K562 (cell line): ENCODE measurements at regions not wholly inside any gene's neighbourhood (a gene's known extent, or its start where the extent isn't known, plus 50 kb on each side); places are given as distances from the start of the nearest gene placed in this dataset.

Source experiments
- ATAC-seq: fragments of 200-7000 bp; cut with Tn5 transposase; 3 replicates; pipeline ENCODE4 v1.9.1; 2020; ENCODE audit warnings: moderate library complexity
- BruUV-seq: library from RNA; stranded (reverse); fragments of 400-500 nt; replicated peaks from 2 replicates; lab custom pipeline; 2021; lab: Mats Ljungman, UMichigan
- CTCF ChIA-PET: fragments of 300-600 bp; formaldehyde crosslinking; extraction: SDS; loops from one replicate; lab custom pipeline; 2021; ENCODE audit warnings: low intra/inter-chr PET ratio; lab: Yijun Ruan, JAX
- POLR2A ChIA-PET: fragments of 300-600, 350-650 bp; sonication (Branson Sonifier 250); formaldehyde crosslinking; extraction: SDS; loops from one replicate; lab custom pipeline; 2021; ENCODE audit warnings: antibody characterized with exemption, inconsistent platforms; lab: Yijun Ruan, JAX
- DNase-seq, 4 experiments: peaks; one replicate each; pipeline versions ENCODE4 v3.0.0 to v3.0.0-alpha.2; 2011 to 2018; ENCODE audit warnings: low spot score in 3 of 4, mixed read lengths in 3 of 4; ENCODE audit errors: extremely low read depth in 1 of 4
- FAIRE-seq: peaks from 2 replicates; lab custom pipeline; 2011; peaks lifted over from hg19 to GRCh38; lab: Jason Lieb, UNC
- H2AFZ ChIP-seq: 2 replicates; pipeline ENCODE4 v1.6.0; 2011; ENCODE audit warnings: low read depth, low read length, control low read depth, inconsistent platforms
- H3K27ac ChIP-seq: fragments of 200-600 bp; 3 replicates; pipeline ENCODE4 v1.8.0; 2011; ENCODE audit warnings: low read depth, mild to moderate bottlenecking, control low read depth, inconsistent platforms, low read length, moderate library complexity, mixed read lengths; ENCODE audit errors: extremely low read depth
- H3K27me3 ChIP-seq, 2 experiments: fragments of 300-600 bp in 1 of 2; 2 replicates in 1 of 2; 3 replicates in 1 of 2; pipeline versions ENCODE4 v1.6.0 to v1.8.0; 2011; ENCODE audit warnings: inconsistent platforms in 2 of 2, low read length in 2 of 2, mild to moderate bottlenecking in 1 of 2, mixed read lengths in 1 of 2, moderate library complexity in 1 of 2; ENCODE audit not compliant: control insufficient read depth in 2 of 2, insufficient read depth in 2 of 2
- H3K36me3 ChIP-seq: fragments of 300-600 bp; 3 replicates; pipeline ENCODE4 v1.8.0; 2011; ENCODE audit warnings: mild to moderate bottlenecking, low read length, inconsistent platforms; ENCODE audit not compliant: control insufficient read depth, insufficient read depth
- H3K4me1 ChIP-seq, 2 experiments: fragments of 200-600 bp in 1 of 2; replicated peaks in 1 of 2; 2 replicates in 1 of 2; 3 replicates in 1 of 2; pipeline versions ENCODE4 v1.5.1 to v1.8.0; 2011; ENCODE audit warnings: inconsistent platforms in 2 of 2, low read length in 2 of 2, mild to moderate bottlenecking in 1 of 2, mixed read lengths in 1 of 2, moderate library complexity in 1 of 2; ENCODE audit not compliant: control insufficient read depth in 2 of 2, insufficient read depth in 2 of 2
- H3K4me2 ChIP-seq: 2 replicates; pipeline ENCODE4 v1.6.1; 2011; ENCODE audit warnings: low read length, control low read depth, inconsistent platforms, mixed read lengths; ENCODE audit not compliant: insufficient read depth
- H3K4me3 ChIP-seq: fragments of 200-600 bp; sonication (generic), shearing (Covaris generic); 2 replicates; pipeline ENCODE4 v1.5.1; 2016; ENCODE audit warnings: control low read depth, inconsistent platforms
- H3K79me2 ChIP-seq: fragments of 200-600 bp; 3 replicates; pipeline ENCODE4 v1.8.0; 2011; ENCODE audit warnings: low read length, inconsistent platforms; ENCODE audit not compliant: control insufficient read depth, insufficient read depth
- H3K9ac ChIP-seq, 2 experiments: 2 replicates each; pipeline versions ENCODE4 v1.6.0 to v1.6.1; 2011; ENCODE audit warnings: low read depth in 2 of 2, low read length in 2 of 2, control low read depth in 1 of 2, inconsistent platforms in 1 of 2, mild to moderate bottlenecking in 1 of 2, mixed read lengths in 1 of 2; ENCODE audit not compliant: insufficient read depth in 1 of 2
- H3K9me1 ChIP-seq: one replicate; pipeline ENCODE4 v1.6.0; 2011; ENCODE audit warnings: inconsistent platforms, mild to moderate bottlenecking, low read length, moderate library complexity; ENCODE audit not compliant: control insufficient read depth, insufficient read depth
- H3K9me3 ChIP-seq: replicated peaks from 2 replicates; pipeline ENCODE4 v1.5.1; 2011; ENCODE audit warnings: low read depth, low read length, inconsistent platforms; ENCODE audit not compliant: control insufficient read depth, insufficient read depth
- H4K20me1 ChIP-seq: replicated peaks from 2 replicates; pipeline ENCODE4 v1.6.1; 2011; ENCODE audit warnings: low read length, inconsistent platforms, mixed read lengths; ENCODE audit not compliant: control insufficient read depth, insufficient read depth
- HDAC3 ChIP-seq: fragments of 450-650 bp; IDR thresholded peaks from 2 replicates; pipeline ENCODE4 v1.6.1; 2018; ENCODE audit warnings: borderline replicate concordance, mild to moderate bottlenecking, moderate library complexity; ENCODE audit not compliant: partially characterized antibody
- KLF1 ChIP-seq: fragments of 450-650 bp; IDR thresholded peaks from 2 replicates; pipeline ENCODE4 v1.6.1; 2016; ENCODE audit warnings: missing genetic modification characterization, missing compliant biosample characterization
- NCOA2 ChIP-seq, 2 experiments: fragments of 450-650 bp; IDR thresholded peaks; 2 replicates each; pipeline ENCODE4 v1.6.1; 2018; ENCODE audit warnings: mild to moderate bottlenecking in 2 of 2, moderate library complexity in 1 of 2; ENCODE audit not compliant: partially characterized antibody in 2 of 2
- NFE2L1 ChIP-seq: fragments of 450-650 bp; IDR thresholded peaks from 2 replicates; pipeline ENCODE4 v1.6.1; 2016; ENCODE audit warnings: missing genetic modification characterization, low read depth, mild to moderate bottlenecking, missing compliant biosample characterization, moderate library complexity, borderline replicate concordance
- ZNF12 ChIP-seq: sonication (generic); formaldehyde crosslinking; IDR thresholded peaks from 2 replicates; pipeline ENCODE4 v1.4.0; 2020; ENCODE audit warnings: mild to moderate bottlenecking, missing genetic modification reagents
- WGBS: fragments of 100-300 bp; shearing (Covaris generic); methylation state at CpG from one replicate; pipeline ENCODE4 v1.1.6; 2016; ENCODE audit warnings: low coverage, mixed read lengths; ENCODE audit not compliant: insufficient coverage; ENCODE audit errors: missing lambda C conversion rate; 5-methylcytosine and 5-hydroxymethylcytosine counted together
- in situ Hi-C: fragments of 300-500 bp; cut with MboI; formaldehyde crosslinking; loops from 4 replicates; pipeline ENCODE4 v1.15.0; 2018; ENCODE audit warnings: inconsistent platforms, mixed read lengths
- intact Hi-C: fragments of 100-400 bp; cut with micrococcal nuclease; formaldehyde crosslinking; loops from 2 replicates; pipeline ENCODE4 v1.14.2; 2022
- TF ChIP-seq, protein P1 (sequence below): fragments of 450-650 bp; formaldehyde crosslinking; IDR thresholded peaks from 2 replicates; pipeline ENCODE4 v1.4.0; 2022; ENCODE audit warnings: missing genetic modification characterization
- TF ChIP-seq, protein P2 (sequence below): fragments of 450-650 bp; conservative IDR thresholded peaks from 2 replicates; pipeline ENCODE4 v1.6.1; 2016; ENCODE audit warnings: missing genetic modification characterization, low read depth, mild to moderate bottlenecking, missing compliant biosample characterization, moderate library complexity

DNA sequence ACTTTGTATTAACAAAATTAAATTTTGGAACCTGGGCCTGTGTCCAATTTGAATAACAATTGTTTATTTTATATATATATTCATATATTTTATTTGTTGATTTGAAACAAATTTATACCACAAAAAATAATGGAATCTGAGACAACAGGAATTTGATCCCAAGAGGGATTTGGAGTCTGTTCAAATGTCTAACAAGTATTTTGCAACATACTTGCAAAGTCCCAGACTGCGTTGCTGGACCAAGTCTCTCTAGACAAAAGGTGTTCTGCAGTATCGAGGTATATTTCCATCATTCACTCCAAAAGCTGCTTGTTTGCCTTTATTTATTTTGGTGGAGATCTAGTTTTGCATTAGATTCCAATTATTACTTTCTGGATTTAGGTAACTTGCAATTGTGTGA, 68.7 kb upstream of the PTPRR start:
- Histone ChIP-seq H2AFZ (no peak overlapping the region), H3K4me2 (no peak overlapping the region), H3K27me3 (no peaks in the 10 kb centered on the region), H3K79me2 (no peaks in the 10 kb centered on the region), H3K4me1 (no peaks in the 10 kb centered on the region), H4K20me1 (no peaks in the 10 kb centered on the region), H3K27ac (no peak overlapping the region), H3K36me3 (no peaks in the 10 kb centered on the region), H3K4me3 (no peak overlapping the region), H3K9ac (no peak overlapping the region), H3K9me1 (no peaks in the 10 kb centered on the region), H3K9me3 (no peaks in the 10 kb centered on the region)
- POLR2A ChIA-PET, result interaction anchor here (1.0 kb wide), 1 partner anchor 12 kb away, joined by 3 read pairs; no protein-coding TSS in a partner anchor
- in situ Hi-C loops, result no loop called here
- no peak for TF ChIP-seq NFE2L1 (tag)
- FAIRE-seq (no peak), DNase-seq (no peak), ATAC-seq (no peak)
- CTCF ChIA-PET, result interaction anchor here (0.9 kb wide), 1 partner anchor 253 kb away, joined by 3 read pairs; no protein-coding TSS in a partner anchor
- BruUV-seq, result no TSS peak
- intact Hi-C loops, result no loop called here
- WGBS, result 0% methylated on average over 2 of the region's 2 CpGs

DNA sequence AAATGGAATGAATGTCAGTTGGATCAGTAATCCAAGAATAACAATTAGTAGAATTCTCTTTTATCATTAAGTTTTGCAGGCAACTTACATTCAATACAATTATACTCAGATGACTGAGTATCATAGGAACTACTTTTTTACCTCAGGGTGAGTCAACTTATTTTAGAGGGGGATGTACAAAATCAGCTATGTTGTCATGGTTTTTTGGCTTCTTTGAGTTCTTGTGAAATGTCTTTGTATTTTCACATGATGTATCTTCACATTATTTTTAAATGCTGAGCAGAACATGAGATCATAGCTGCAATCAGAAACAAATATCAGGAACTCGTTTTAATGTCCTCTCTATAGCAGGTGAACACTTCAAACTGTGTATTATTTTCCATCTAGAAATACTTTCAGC, 65.3 kb upstream of the PTPRR start:
- H3K27me3 ChIP-seq, result no peaks in the 10 kb centered on the region
- no peaks in the 10 kb centered on the region for H3K79me2 ChIP-seq
- no peak overlapping the region for H3K9ac ChIP-seq
- no peak for TF ChIP-seq NCOA2 (IDR thresholded peaks at IDR 0.05; ENCODE audit: partially characterized antibody in 2 of 2)
- no peak for TF ChIP-seq KLF1
- TF ChIP-seq ZNF12 (CRISPR knock-in tag), result no peak
- TF ChIP-seq, protein P1, sequence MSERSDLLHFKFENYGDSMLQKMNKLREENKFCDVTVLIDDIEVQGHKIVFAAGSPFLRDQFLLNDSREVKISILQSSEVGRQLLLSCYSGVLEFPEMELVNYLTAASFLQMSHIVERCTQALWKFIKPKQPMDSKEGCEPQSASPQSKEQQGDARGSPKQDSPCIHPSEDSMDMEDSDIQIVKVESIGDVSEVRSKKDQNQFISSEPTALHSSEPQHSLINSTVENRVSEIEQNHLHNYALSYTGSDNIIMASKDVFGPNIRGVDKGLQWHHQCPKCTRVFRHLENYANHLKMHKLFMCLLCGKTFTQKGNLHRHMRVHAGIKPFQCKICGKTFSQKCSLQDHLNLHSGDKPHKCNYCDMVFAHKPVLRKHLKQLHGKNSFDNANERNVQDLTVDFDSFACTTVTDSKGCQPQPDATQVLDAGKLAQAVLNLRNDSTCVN, result no peak
- TF ChIP-seq, protein P2, sequence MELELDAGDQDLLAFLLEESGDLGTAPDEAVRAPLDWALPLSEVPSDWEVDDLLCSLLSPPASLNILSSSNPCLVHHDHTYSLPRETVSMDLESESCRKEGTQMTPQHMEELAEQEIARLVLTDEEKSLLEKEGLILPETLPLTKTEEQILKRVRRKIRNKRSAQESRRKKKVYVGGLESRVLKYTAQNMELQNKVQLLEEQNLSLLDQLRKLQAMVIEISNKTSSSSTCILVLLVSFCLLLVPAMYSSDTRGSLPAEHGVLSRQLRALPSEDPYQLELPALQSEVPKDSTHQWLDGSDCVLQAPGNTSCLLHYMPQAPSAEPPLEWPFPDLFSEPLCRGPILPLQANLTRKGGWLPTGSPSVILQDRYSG (tag), result no peak
- TF ChIP-seq HDAC3, result no peak
- ATAC-seq (no peak), DNase-seq (no peak), FAIRE-seq (no peak)
- H4K20me1 ChIP-seq, result no peaks in the 10 kb centered on the region
- no peaks in the 10 kb centered on the region for H3K4me1 ChIP-seq
- WGBS, result 0% methylated on average over 1 of the region's 1 CpG
- no peak overlapping the region for H3K4me2 ChIP-seq
- H2AFZ ChIP-seq, result no peak overlapping the region
- no TSS peak for BruUV-seq
- no peaks in the 10 kb centered on the region for H3K9me1 ChIP-seq
- POLR2A ChIA-PET, result no interaction called here
- CTCF ChIA-PET, result no interaction called here
- H3K36me3 ChIP-seq, result no peaks in the 10 kb centered on the region
- H3K9me3 ChIP-seq, result no peaks in the 10 kb centered on the region
- no peak overlapping the region for H3K4me3 ChIP-seq
- in situ Hi-C loops (no loop called here), intact Hi-C loops (no loop called here)
- no peak overlapping the region for H3K27ac ChIP-seq
